HG03342 (cell line): ENCODE measurements at regions not wholly inside any gene's neighbourhood (a gene's known extent, or its start where the extent isn't known, plus 50 kb on each side); places are given as distances from the start of the nearest gene placed in this dataset.

ENCODE experiments used
- ATAC-seq: cut with Tn5 transposase; IDR thresholded peaks from one replicate; pipeline ENCODE4 v1.9.1; 2021; ENCODE audit warnings: mild to moderate bottlenecking, moderate library complexity; ENCODE audit not compliant: unreplicated experiment

DNA sequence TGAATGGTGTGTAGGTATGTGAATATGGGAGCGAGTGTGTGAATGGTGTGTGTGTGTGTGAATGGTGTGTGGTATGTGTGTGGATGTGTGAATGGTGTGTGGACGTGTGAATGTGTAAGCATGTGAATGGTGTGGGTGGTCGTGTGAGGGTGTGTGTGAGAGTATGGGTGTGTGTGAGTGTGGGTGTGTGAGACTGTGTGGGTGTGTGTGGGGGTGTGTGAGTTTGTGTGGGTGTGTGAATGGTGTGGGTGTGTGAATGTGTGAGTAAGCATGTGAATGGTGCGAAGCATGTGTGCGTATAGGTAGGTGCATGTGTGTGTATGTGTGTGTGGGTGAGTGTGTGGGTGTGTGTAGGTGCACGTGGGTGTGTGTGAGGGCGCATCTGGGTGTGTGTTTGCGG lies 160.7 kb upstream of the COBL start:
- no peak for ATAC-seq

DNA sequence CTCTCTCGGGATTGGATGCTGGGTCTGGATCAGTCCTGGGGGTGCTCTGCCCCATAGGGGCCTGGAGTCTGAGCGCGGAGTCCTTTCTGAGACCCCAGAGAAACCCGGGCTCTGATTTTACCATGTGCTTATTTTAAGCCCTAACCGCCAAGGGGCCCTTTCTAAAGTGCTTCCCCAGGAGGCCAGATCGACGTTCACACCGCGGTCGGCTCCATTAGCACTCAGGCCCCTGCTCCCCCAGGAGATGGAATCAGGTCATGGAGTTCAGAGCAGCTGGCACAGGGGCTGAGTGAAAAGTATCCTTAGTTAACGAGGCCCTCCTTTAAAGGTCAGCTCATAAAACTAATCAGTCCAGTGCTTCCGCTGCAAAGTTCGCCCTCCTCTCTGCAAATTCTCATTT lies 159.4 kb upstream of the COBL start:
- no peak for ATAC-seq

DNA sequence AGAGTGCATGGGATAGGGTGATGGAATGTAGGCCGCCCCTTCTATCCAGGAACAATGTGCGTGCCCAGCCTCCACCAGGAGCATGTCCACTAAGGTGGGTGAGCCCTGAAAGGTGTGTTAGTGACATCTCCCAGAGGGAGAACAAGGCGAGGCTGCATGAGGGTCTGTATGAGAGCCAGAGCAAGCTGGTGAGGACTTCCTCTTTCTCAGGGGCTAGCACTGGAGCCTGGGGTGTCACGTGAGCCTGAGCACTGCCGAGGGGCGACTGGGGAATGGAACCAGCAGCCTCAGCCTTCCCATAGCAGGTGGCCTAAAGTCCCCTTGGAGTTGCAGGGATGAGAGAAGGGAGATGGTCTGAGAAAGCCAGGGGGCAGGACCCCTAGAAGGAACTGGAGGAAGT lies 156.3 kb upstream of the COBL start:
- ATAC-seq = no peak

DNA sequence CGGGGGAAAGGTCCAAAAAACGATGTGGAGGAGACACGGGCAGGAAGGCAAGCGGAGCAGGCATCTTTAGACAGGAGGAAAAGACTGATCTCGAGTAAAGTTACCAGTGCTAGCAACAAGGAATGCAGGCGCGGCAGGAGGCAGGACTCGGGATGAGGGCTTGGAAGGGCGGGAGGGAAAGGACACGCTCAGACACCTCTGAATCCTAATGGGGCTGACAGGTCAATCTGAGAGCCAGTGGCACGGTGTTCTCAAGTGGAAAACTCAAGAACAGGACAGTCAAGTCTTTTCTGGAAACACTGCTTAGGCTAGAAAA lies 155.3 kb upstream of the COBL start:
- ATAC-seq = no peak

DNA sequence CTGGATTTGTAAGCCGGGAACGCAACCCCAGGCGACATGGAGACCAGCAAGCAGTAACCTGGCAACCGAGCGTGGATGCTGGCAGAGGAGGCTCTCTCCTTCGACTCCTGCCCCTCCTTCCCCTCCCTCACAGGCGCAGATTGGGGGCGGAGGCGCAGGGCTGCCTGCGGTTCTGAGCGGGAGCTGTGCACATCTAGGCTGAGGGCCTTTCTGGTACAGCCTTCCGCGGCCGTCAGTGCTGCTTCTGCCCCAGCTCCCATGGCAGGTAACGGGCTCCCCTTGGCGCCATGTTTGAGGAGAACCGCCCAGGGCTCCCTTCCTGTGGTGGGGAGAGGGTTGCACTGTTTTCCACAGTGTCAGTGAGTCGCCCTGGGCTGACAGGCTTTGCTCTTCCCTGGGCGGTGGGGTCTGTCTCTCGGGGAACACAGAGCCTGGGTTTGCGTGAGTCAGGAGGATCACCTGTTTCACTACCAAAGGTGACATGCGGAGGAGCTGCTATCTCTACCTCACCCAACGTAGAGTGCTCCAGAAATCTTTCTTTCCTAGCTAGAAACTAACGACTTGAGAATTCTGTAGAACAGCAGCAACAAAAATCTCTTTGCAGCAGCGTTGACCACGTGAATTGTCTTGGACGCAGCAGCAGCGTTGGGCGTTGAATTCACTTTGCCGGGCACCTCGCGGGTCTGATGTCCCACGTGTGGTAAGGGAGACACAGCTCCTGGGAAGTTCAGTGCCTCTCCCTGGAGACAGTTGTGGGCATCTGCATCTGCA lies 154.8 kb upstream of the COBL start:
- ATAC-seq = no peak

DNA sequence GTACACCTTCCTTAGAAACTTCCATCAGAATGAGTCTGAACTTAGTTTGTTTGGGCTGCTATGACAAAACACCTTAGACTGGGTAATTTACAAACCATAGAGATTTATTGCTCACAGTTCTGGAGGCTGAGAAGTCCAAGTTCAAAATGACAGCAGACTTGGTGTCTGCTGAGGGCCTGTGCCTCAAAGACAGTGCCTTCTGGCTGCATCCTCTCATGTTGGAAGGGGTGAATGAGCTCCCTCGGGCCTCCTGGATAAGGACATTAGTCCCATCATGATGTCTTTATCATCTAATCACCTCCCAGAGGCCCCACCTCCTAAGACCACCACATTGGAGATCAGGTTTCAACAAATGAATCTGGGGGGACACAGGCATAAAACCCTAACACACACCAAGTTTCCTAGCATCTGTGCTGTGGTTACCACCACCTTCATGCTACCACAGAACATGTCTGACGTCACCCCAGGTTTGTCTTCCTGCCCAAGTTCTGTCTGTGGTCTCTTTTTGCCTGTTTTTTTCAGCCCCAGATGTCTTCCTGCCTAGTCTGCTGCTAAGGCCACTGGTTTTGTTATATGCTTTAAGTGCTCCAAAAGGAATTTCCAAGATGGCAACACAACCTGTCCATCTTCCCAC lies 150.9 kb upstream of the COBL start:
- ATAC-seq = no peak

DNA sequence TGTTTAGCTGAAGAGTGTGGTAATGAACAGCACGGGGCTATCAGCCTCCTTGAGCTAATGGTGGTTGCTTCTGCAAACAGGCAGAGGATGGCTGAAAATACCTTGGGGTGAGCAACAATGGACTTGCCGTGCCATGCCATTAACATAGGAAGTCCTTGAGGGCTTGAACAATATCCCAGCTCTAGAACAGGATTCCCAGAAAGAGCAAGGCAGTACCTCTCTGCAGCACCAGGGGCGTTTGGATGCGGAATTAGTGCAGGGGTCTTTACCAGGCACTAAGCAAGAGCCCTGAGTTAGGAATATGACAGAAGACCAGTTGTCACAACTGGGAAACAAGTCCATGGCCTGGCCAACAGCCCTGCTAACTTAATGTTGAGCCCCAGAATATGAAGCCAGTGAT lies 143.2 kb upstream of the COBL start:
- ATAC-seq = no peak

DNA sequence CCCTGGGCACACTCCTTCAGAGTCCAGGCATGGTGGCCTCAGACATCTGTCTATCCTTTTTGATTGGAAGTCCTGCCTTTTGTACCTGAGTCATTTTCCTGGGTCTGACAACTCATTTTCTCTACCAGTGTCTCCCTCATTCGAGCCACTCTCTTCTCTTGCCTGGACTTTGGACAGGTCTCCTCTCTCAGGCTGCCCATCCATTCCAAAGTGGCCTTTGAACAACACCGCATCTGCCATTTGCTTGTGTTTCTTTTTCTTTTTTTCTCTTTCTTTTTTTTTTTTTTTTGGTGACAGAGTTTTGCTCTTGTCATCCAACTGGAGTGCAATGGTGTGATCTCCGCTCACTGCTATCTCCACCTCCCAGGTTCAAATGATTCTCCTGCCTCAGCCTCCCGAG lies 142.1 kb upstream of the COBL start:
- no peak for ATAC-seq

DNA sequence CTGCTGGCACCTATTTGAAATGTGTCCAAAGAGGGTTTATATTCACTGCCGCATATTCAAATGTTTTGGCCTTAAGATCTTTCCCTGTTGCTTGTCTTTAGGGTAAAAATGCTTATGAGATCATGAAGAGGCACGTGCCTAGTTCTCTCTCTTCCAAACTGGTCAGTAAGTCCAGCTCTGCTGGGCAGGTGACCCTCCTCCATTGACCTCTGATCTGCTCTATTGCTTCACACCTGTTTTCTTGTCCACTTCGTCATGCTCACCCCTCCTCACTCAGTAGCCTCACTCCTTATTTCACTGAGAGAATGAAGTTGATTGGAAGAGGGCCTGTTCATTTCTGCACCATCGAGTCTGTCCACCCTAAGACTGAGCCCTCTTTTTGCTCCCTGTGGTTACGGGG lies 140.5 kb upstream of the COBL start:
- ATAC-seq = no peak

DNA sequence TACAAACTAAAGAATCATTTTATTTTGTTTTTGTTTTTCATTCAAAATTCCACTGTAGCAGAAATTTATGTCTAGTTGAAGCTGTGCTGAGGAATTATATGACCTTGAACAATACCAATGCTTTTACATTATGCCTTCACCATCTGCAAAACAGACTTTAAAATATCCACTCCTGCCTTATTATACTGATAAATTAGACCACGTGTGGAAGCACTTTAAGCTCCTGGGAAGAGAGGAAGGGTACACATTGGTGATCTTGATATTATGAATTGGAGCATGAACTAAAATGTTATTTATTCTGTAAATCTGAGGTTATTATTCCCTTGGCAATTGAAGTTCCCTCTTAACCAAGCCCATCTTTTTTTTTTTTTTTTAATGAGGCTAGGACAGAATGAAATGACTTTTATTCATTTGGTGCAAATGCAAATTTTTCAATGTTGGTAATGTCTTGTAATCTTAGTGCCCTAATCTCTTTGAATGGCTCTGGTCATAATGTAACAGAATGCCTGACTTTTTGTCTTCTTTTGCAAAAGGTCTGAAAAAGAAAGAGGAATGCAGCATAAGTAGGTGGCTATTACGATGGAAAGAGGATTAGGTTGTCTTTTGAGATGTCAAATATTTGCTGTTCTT lies 139.9 kb upstream of the COBL start:
- no peak for ATAC-seq

DNA sequence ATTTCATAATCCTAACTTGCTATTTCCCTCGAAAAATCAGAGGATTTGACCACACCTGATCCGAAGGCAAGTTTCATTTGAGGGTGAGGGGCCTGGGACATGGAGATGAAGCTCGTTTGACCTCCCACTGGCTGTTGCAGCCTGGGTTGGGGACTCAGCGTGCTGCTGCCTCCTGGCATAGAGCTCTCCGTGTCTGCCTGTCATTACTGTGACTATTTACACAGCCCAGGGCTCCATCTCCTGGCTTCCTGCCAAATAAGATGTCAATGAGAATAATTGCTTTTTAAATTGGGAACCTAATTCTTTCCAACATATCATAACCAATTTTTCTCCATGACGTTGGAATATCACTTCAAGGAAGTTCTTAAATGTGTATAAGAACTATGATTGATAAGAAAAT lies 139.3 kb upstream of the COBL start:
- ATAC-seq = no peak

DNA sequence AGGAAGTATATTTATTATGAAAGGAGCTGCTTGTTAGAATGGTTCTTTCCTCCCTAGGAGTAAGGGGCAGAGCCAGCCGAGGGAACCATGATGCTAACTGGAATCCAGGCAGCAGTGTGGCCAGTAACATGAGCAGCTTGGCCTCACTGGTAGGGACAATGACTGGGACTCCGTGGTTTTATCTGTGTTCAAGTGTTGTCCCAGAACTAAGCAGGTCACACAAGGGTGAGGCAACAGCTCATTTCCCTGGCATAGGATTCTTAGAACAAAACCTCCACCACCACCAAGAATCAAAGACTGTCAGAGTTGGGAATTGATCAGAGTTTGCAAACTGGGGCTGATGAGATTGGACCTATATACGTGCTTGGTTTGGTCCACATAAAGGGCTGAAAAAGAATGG lies 138.9 kb upstream of the COBL start:
- ATAC-seq = no peak

DNA sequence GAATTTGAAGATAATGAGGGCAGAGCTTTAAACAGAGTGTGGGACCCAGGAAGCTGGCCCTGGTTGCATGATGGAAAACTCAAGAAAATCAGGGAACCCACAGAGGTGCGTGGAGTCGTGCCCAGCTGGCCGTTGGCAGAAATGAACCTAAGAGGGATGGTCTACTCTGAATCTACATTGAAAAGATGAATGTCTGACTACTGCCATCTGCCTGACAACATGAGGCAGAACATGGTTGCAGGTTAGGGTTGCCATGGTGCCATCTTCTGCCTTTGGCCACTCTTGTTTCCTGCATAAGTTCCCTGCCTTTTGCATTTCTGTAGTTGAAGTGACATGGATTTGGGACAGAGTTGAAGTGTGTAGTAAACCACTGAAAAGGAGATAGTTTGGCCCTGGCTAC lies 138.5 kb upstream of the COBL start:
- no peak for ATAC-seq

DNA sequence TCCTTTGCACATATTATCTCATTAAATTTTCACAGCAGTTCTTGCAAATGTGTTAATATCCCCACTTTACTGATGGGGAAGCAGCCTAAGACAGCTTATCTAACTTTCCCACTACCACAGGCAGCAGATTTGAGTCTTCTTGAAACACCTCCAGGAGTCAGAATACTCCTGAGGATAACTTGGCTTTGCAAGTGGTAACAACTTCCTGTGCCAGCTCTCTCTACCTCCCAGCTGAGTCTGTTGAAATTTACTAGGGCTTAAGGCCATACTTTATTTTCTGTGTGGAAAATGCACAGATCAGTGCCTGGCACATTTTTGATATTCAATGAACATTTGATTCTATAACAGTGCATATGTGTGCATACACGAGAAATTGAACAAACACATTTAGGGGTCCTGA lies 136.1 kb upstream of the COBL start:
- no peak for ATAC-seq

DNA sequence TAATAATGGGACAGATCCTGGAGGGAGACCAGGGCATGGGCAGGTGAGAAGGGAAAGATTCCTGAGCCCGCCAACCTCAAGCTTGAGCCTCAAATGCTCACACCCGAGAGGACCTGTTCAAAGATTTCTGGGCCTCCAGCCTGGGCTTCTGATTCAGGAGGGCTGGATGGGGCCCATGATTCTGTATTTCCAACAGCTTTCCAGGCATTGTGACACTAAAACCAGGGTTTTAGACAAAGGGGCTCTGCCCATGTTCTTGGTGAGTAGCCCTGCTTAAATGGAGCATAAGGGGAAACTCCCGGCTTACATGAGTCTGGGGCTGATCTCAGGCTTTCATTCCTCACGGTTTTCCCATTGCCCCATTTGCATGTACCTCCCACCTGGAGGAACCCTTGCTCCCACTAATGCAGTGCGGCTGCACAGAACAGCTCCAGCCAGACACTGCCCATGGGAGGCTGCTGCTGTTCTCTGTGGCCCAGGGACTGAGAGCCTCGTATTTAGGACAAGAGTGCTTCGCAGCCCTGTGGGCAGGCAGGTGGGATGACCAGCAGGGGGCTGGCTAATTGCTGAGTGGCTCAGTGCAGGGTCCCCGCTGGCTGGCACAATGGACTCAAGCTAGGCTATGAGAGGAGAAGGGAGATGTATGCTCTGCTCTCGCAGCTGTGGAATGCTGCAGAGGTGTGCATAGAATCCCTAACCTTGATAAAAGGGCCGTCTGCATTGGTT lies 135.3 kb upstream of the COBL start:
- no peak for ATAC-seq

DNA sequence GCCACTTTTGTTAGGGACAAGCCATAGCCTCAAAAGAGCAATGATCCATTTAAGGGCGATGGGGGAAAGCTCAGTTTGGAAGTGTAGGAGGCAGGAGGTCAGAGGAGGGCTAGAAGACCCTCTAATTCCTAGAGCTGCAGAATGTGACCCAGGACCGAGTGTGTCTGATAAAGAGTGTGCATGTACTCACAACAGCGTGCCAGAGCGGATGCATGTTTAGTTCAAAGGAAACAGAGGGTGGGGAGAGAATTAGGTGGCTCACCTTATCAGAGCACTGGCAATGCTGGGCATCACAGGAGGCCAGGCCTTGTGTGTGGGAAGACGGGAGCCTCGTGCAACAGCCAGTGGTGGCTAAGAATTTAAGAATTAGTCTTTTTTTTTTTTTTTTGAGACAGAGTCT lies 133.9 kb upstream of the COBL start:
- ATAC-seq = no peak

DNA sequence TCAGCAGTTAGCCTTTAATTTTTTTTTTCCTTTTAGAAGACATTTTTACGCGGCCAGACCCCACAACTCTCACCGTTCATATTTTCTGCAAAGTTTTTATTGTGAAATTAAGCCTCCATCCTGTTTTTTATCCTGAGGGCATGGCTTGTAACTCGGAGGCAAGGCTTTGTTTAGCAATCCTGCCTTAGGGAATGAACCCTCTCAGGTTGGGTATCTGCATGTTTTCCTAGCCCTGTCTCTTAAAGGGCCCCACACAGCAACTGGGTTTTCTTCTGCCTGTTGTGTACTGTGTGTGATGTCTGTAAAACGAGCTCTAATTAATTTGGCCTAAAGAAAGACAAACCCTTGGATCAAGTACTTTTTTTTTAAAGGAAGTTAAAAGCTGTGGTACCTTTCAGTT lies 130.2 kb upstream of the COBL start:
- no peak for ATAC-seq

DNA sequence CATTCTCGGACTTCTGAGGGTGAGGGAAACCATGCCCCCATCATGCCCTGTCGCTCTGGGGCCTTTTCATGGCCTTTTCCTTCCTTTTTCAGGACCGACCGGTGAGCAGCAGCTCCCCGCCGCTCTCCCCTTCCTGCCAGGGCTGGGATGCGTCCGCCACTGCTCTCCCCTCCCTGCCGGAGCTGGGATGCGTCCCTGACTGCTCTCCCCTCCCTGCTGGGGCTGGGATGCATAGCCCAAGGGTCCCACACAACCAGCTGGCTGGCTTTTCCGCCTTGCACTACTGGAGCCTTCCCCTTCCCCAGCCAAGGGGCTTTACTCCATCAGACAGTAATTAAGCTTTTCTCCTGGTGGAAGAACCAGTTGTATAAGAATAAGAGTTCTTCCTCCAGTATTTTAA lies 129.7 kb upstream of the COBL start:
- no peak for ATAC-seq

DNA sequence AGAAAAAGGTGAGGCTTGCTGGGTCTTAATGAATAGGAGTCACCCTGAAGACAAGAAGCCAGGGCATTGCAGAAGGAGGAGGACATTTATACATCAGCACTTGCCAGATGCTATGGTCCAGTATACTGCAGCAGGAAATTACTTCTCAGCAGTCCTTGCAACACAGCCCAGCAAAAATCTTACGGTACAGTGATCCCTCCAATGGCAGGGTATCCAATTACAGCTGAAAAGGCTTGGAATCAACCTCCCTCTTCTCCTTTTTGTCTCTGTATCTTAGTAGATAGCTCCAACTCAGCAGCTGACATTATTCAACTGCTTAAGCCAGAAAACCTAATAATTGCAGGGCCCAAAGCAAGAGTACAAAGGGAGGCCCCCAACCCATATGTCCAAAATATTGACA lies 128.3 kb upstream of the COBL start:
- ATAC-seq = no peak

DNA sequence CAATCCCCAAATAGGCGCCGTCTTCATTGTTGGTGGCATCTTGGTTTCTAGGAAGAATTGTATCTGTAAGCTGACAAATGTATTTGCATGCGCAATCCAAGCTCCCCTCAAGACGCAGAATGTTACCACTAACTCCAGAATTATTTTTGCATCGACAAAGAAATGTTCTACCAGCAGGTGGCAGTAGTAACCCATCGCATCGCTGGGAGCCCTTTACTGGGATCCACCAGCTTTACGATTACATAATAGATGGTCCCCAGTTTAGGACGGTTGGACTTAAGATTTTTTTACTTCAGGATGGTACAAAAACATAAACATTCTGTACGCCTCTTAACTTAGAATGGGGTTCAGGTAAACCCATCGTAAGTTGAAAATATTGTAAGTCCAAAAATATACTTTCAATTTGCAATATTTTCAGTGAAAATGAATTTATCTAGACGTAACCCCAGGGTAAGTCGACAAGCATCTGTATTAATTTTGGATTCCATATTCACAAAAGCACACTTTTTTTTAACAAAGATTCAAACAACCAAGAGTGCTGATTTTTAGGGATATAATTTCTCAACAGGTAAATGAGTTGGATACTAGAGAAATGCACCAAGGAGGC lies 114.0 kb upstream of the COBL start:
- no peak for ATAC-seq

DNA sequence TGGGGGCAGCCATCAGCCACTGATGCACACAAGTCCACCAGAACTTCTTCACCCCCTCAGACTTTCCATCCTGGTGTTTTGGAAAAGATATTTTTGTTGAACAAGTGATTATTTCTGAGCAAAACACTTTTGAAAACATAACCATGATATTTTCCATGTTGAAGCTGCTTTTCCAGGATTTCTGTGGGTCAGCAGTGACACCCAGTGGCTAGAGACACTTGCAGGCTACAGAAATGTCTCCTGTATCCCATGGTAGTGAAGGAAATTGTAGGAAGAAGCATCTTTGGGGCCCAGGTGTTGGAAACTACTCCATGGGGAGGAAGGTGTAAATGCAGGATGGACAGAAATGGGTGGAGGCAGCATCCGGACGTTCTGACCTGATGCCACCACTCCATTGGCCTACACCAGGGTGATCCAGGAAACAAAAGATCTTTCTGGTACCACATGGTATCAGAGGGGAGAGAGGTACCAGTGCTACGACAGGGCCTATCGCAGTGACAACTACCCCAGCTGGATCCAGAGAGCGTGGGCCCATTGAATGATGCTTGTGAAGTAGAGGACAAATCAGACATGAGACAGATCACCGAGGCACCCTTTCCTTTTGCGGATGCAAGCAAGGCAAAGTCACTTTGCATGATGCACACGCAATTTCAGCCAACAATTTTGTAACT lies 111.7 kb upstream of the COBL start:
- no peak for ATAC-seq
